ENCODE measurements at regions not wholly inside any gene's neighbourhood (a gene's known extent, or its start where the extent isn't known, plus 50 kb on each side); places are given as distances from the start of the nearest gene placed in this dataset.

DNA sequence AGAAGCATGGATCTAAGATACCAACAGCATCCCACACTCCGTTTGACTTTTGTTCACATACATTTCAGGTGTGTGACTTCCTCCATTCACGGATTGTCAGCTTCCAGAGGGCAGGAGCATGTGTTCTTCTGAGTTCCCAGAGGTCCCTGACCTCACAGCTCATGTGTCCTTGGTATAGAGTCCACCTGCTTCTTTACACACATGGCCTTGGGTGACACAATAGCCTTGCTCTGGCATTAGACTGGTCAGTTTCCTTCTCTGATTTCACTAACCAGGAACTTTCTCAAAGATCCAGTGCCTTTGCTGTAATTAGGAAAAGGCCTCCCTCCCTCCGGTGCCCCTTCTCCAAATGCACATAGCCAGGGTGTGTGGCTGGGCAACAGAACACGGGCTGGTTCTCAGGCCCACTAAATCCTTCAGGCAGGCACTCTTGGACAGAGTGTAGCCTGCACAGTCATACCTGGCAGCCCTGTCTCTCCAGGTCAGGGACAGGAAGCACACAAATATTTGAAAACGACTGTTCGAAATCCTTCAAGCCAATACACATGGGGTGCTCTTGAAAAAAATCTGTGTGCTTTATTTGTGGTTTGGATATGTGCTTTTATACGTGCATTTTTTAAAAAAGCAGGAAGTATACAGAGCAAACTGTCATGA lies 81.1 kb downstream of the TRIM42 start:
- intact Hi-C loops (cut with DNase I; ENCODE audit: low total_unique reads) = no loop called here
- no peak for DNase-seq
- no peak overlapping the region for H3K4me3 ChIP-seq
- no peak for TF ChIP-seq POLR2A (IDR thresholded peaks at IDR 0.05)
- TF ChIP-seq, protein P1, sequence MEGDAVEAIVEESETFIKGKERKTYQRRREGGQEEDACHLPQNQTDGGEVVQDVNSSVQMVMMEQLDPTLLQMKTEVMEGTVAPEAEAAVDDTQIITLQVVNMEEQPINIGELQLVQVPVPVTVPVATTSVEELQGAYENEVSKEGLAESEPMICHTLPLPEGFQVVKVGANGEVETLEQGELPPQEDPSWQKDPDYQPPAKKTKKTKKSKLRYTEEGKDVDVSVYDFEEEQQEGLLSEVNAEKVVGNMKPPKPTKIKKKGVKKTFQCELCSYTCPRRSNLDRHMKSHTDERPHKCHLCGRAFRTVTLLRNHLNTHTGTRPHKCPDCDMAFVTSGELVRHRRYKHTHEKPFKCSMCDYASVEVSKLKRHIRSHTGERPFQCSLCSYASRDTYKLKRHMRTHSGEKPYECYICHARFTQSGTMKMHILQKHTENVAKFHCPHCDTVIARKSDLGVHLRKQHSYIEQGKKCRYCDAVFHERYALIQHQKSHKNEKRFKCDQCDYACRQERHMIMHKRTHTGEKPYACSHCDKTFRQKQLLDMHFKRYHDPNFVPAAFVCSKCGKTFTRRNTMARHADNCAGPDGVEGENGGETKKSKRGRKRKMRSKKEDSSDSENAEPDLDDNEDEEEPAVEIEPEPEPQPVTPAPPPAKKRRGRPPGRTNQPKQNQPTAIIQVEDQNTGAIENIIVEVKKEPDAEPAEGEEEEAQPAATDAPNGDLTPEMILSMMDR (IDR thresholded peaks at IDR 0.05) = no peak
- no peaks in the 10 kb centered on the region for H3K27me3 ChIP-seq
- no peak overlapping the region for H3K27ac ChIP-seq
- H3K4me1 ChIP-seq = peaks cover 0 to 8% of the 10 kb centered on the region in 2 donors
- H3K9me3 ChIP-seq = no peaks in the 10 kb centered on the region
- no peaks in the 10 kb centered on the region for H3K36me3 ChIP-seq

DNA sequence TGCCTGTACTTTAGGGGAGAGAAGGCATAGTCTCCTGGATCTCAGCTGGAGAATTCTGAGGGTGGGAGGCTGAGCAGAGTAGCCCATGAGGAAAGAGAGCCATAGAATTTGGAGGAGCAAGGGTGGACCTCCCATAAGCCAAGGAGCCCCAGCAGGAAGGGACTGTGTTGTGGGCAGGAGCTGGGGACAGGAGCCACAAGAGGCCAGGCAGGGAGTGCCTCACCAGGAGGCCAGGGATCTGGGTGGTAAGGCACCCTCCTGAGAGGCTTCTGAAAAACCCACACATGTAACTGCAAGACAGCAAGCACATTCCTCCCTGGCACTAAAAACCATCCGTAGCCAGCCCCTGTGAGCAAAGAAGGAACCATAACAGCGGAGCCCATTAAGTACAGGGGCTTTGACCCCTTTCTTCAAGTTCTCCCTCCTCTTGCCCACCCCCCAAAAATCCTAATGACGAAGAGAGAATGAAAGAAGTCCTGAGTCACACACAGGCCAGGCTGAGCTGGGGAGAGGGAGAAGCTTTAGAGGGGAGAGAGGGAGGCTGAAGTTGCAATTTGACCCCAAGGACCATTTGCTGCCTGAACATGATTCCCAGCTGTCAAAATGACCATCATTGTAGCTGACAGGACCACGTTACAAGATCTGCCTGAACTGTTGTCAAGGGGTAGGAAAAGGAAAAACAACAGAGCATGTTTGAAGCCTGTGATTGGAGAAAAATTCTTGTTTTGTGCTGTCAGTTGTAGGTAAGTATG lies 82.6 kb downstream of the TRIM42 start:
- Histone ChIP-seq H3K27ac (no peak overlapping the region), H3K36me3 (no peaks in the 10 kb centered on the region), H3K27me3 (no peaks in the 10 kb centered on the region), H3K9me3 (no peaks in the 10 kb centered on the region), H3K4me1 (no peaks in the 10 kb centered on the region), H3K4me3 (no peak overlapping the region)
- no peak for DNase-seq
- TF ChIP-seq POLR2A (IDR thresholded peaks at IDR 0.05) = no peak
- TF ChIP-seq, protein P1 (IDR thresholded peaks at IDR 0.05) = no peak
- intact Hi-C loops (cut with DNase I; ENCODE audit: low total_unique reads) = no loop called here

DNA sequence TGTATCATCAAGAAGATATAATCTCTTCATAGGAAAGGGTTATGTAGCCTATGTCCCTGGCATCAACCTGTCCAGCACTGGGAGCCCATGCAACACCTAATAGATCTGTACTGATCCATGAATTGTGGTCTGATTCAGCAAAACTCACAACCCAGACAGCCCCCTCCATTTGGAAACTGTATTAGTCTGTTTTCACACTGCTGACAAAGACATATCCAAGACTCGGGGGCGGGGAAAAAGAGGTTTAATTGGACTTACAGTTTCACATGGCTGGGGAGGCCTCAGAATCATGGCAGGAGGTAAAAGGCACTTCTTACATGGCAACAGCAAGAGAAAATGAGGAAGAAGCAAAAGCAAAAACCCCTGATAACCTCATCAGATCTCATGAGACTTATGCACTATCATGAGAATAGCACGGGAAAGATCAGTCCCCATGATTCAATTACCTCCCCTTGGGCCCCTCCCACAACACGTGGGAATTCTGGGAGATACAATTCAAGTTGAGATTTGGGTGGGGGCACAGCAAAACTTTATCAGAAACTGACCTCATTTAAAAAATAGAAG lies 83.3 kb downstream of the TRIM42 start:
- no peak for TF ChIP-seq POLR2A (IDR thresholded peaks at IDR 0.05)
- TF ChIP-seq, protein P1 (IDR thresholded peaks at IDR 0.05) = no peak
- Histone ChIP-seq H3K27me3 (no peaks in the 10 kb centered on the region), H3K9me3 (no peaks in the 10 kb centered on the region), H3K27ac (no peak overlapping the region), H3K4me3 (no peak overlapping the region), H3K4me1 (no peaks in the 10 kb centered on the region), H3K36me3 (no peaks in the 10 kb centered on the region)
- DNase-seq = no peak
- intact Hi-C loops (cut with DNase I; ENCODE audit: low total_unique reads) = no loop called here

DNA sequence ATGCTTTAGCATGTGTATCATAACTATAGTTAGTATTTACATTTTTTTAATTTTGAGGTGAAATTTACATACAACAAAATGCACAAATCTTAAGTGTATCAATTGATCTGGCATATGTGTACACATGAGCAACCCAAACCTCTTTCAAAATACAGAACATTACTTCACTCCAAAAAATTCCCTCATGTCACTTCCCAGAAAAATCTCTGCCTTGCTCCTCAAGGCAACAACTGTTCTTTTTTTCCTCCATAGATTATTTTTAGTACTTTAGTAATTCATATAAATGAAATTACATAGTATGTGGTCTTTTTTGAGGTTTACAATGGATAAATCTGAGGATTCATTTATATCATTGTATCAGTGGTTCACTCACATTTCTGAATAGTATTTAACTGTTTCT lies 84.9 kb downstream of the TRIM42 start:
- DNase-seq = no peak
- H3K4me3 ChIP-seq = no peak overlapping the region
- TF ChIP-seq, protein P1 (IDR thresholded peaks at IDR 0.05) = no peak
- no peak for TF ChIP-seq POLR2A (IDR thresholded peaks at IDR 0.05)
- intact Hi-C loops (cut with DNase I; ENCODE audit: low total_unique reads) = no loop called here
- no peak overlapping the region for H3K27ac ChIP-seq
- no peaks in the 10 kb centered on the region for H3K9me3 ChIP-seq
- H3K4me1 ChIP-seq = no peaks in the 10 kb centered on the region
- H3K36me3 ChIP-seq = no peaks in the 10 kb centered on the region
- H3K27me3 ChIP-seq = no peaks in the 10 kb centered on the region

DNA sequence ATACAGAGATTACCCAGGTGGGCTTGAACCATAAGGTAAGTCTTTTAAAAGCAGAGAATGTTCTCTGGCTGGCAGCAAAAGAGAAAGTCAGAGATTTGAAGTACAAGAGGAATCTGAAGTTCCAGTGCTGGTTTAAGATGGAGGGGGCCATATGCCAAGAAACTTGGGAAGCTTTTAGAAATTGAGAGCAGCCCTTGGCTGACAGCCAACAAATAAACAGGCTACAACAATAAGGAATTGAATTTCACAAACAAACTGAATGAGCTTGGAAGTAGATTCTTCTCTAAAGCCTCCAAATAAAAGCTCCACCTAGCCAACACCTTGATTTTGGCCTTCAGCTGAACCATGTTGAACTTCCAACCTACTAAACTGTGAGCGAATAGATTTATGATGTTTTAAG lies 85.7 kb downstream of the TRIM42 start:
- Histone ChIP-seq H3K4me1 (no peaks in the 10 kb centered on the region), H3K27me3 (no peaks in the 10 kb centered on the region), H3K36me3 (no peaks in the 10 kb centered on the region), H3K27ac (no peak overlapping the region), H3K9me3 (no peaks in the 10 kb centered on the region), H3K4me3 (no peak overlapping the region)
- DNase-seq = no peak
- intact Hi-C loops (cut with DNase I; ENCODE audit: low total_unique reads) = no loop called here
- TF ChIP-seq POLR2A (IDR thresholded peaks at IDR 0.05) = no peak
- TF ChIP-seq, protein P1 (IDR thresholded peaks at IDR 0.05) = no peak

Data from uterus (tissue), 3 donors.